Endodermal cell (in vitro differentiated cells): ENCODE measurements at regions not wholly inside any gene's neighbourhood (a gene's known extent, or its start where the extent isn't known, plus 50 kb on each side); places are given as distances from the start of the nearest gene placed in this dataset.

Experiments
- DNase-seq: peaks from one replicate; pipeline ENCODE4 v3.0.0-alpha.2; 2017
- H3K27ac ChIP-seq: 2 replicates; pipeline ENCODE4 v1.5.1; 2013; ENCODE audit warnings: mild to moderate bottlenecking, low read depth, low read length, moderate library complexity
- H3K27me3 ChIP-seq: 2 replicates; pipeline ENCODE4 v1.6.1; 2013; ENCODE audit warnings: mild to moderate bottlenecking, low read length, moderate library complexity; ENCODE audit not compliant: insufficient read depth, control insufficient read depth, poor library complexity, severe bottlenecking
- H3K36me3 ChIP-seq: 2 replicates; pipeline ENCODE4 v1.7.0; 2013; ENCODE audit warnings: mild to moderate bottlenecking, low read length, moderate library complexity; ENCODE audit not compliant: control insufficient read depth, insufficient read depth
- H3K4me1 ChIP-seq: one replicate; pipeline ENCODE4 v1.7.0; 2013; ENCODE audit warnings: low read length; ENCODE audit not compliant: control insufficient read depth, insufficient read depth
- H3K4me3 ChIP-seq: 2 replicates; pipeline ENCODE4 v1.5.1; 2013; ENCODE audit warnings: mild to moderate bottlenecking, low read length, moderate library complexity
- H3K9ac ChIP-seq: 2 replicates; pipeline ENCODE4 v1.6.1; 2013; ENCODE audit warnings: mild to moderate bottlenecking, low read length, moderate library complexity; ENCODE audit not compliant: poor library complexity, severe bottlenecking; ENCODE audit errors: extremely low read depth
- H3K9me3 ChIP-seq: 2 replicates; pipeline ENCODE4 v1.6.1; 2013; ENCODE audit warnings: mild to moderate bottlenecking, low read length, moderate library complexity; ENCODE audit not compliant: control insufficient read depth
- H3K27ac Mint-ChIP-seq: 2 replicates; pipeline ENCODE4 v1.8.0; 2020; ENCODE audit warnings: mixed read lengths
- H3K27me3 Mint-ChIP-seq: 2 replicates; pipeline ENCODE4 v1.8.0; 2021; ENCODE audit warnings: mild to moderate bottlenecking, mixed read lengths; ENCODE audit not compliant: insufficient read depth
- H3K36me3 Mint-ChIP-seq: 2 replicates; pipeline ENCODE4 v1.8.0; 2020; ENCODE audit warnings: low read depth, mixed read lengths
- H3K4me1 Mint-ChIP-seq: 2 replicates; pipeline ENCODE4 v1.8.0; 2020; ENCODE audit warnings: mixed read lengths
- H3K4me3 Mint-ChIP-seq: 2 replicates; pipeline ENCODE4 v1.8.0; 2020; ENCODE audit warnings: mild to moderate bottlenecking, moderate library complexity, mixed read lengths
- H3K9me3 Mint-ChIP-seq: 2 replicates; pipeline ENCODE4 v1.8.0; 2020; ENCODE audit warnings: mild to moderate bottlenecking, mixed read lengths
- WGBS, 2 experiments: methylation state at CpG; one replicate each; pipeline versions ENCODE4 v1.1.5 to v1.1.7; 2013; ENCODE audit warnings: missing lambda C conversion rate in 2 of 2, mixed read lengths in 1 of 2; ENCODE audit not compliant: insufficient coverage in 1 of 2, insufficient read length in 1 of 2; 5-methylcytosine and 5-hydroxymethylcytosine counted together
- TF ChIP-seq, protein P1 (sequence below): fragments of 200-600 bp; sonication (generic); conservative IDR thresholded peaks from 2 replicates; pipeline ENCODE4 v1.5.0; 2021; ENCODE audit warnings: antibody characterized with exemption, mild to moderate bottlenecking

DNA sequence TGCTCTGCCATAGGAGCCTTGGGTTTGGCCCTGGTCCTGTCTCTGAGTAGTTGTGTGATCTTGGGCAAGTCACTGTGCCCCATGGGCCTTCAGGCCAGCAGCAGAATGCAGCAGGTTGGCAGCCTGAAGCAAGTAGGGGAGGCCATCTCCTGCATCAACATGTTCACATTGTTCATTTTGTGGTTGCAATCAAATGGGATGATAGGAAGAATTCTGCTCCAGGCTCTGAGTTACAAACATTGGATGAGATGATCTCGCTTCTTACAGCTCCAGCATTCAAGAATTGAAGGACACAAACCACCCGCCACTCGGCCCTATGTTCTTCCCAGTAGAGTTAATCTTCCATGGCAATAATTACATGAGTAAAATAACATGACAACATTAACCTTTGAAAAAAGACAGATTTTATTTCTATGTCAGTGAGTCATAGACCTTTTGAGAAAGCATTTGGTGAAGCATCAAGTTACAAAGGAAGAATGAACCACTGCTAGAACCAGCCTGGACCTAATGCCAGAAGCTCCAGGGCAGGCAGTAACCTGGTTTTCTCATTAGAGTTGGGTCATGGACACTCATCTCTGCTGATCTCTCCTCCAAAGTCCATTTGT is 308.3 kb upstream of the NCAM1 start:
- H3K27me3 ChIP-seq, result no peaks in the 10 kb centered on the region
- Mint-ChIP-seq H3K4me3 (no peak overlapping the region), H3K9me3 (no peaks in the 10 kb centered on the region), H3K27me3 (peaks cover 2% of the 10 kb centered on the region), H3K36me3 (no peaks in the 10 kb centered on the region), H3K27ac (no peak overlapping the region), H3K4me1 (no peaks in the 10 kb centered on the region)
- H3K9ac ChIP-seq, result no peak overlapping the region
- no peaks in the 10 kb centered on the region for H3K9me3 ChIP-seq
- no peak overlapping the region for H3K4me3 ChIP-seq
- DNase-seq, result no peak
- TF ChIP-seq, protein P1, sequence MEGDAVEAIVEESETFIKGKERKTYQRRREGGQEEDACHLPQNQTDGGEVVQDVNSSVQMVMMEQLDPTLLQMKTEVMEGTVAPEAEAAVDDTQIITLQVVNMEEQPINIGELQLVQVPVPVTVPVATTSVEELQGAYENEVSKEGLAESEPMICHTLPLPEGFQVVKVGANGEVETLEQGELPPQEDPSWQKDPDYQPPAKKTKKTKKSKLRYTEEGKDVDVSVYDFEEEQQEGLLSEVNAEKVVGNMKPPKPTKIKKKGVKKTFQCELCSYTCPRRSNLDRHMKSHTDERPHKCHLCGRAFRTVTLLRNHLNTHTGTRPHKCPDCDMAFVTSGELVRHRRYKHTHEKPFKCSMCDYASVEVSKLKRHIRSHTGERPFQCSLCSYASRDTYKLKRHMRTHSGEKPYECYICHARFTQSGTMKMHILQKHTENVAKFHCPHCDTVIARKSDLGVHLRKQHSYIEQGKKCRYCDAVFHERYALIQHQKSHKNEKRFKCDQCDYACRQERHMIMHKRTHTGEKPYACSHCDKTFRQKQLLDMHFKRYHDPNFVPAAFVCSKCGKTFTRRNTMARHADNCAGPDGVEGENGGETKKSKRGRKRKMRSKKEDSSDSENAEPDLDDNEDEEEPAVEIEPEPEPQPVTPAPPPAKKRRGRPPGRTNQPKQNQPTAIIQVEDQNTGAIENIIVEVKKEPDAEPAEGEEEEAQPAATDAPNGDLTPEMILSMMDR, result no peak
- H3K27ac ChIP-seq, result no peak overlapping the region
- H3K36me3 ChIP-seq, result no peaks in the 10 kb centered on the region
- H3K4me1 ChIP-seq, result no peaks in the 10 kb centered on the region
- 86 to 97% methylated on average over 1 to 3 of the region's 3 CpGs for WGBS, 2 experiments

DNA sequence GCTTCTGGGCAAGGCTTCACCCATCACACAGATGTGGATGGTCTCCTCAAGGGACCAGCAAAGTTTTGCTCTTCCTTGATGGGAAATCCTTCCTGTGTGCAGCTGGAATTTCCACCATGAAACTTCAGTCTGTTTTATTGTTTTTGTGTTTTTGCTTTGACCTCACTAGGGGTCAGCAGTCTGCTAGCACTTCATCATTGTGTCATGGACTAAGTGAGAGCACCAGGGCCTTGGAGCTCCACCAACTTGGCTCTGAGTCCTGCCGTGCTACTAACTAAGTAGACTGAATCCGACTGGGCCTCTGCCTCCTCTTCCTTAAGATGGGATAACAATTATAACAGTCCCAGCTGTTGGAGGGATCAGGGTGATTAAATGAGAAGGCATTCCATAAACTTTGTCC is 305.8 kb upstream of the NCAM1 start:
- peaks cover 2% of the 10 kb centered on the region for H3K27me3 Mint-ChIP-seq
- no peaks in the 10 kb centered on the region for H3K9me3 Mint-ChIP-seq
- no peak for DNase-seq
- H3K9me3 ChIP-seq, result no peaks in the 10 kb centered on the region
- TF ChIP-seq, protein P1, result peak; percentile 17
- 92% methylated on average over 2 of the region's 2 CpGs; no CpG with 5 or more reads in 1 of the 2 experiments for WGBS, 2 experiments
- no peak overlapping the region for H3K4me3 ChIP-seq
- H3K27ac Mint-ChIP-seq, result no peak overlapping the region
- H3K9ac ChIP-seq, result no peak overlapping the region
- H3K36me3 ChIP-seq, result no peaks in the 10 kb centered on the region
- H3K27ac ChIP-seq, result no peak overlapping the region
- no peak overlapping the region for H3K4me3 Mint-ChIP-seq
- H3K4me1 Mint-ChIP-seq, result no peaks in the 10 kb centered on the region
- H3K4me1 ChIP-seq, result no peaks in the 10 kb centered on the region
- H3K36me3 Mint-ChIP-seq, result no peaks in the 10 kb centered on the region
- no peaks in the 10 kb centered on the region for H3K27me3 ChIP-seq

DNA sequence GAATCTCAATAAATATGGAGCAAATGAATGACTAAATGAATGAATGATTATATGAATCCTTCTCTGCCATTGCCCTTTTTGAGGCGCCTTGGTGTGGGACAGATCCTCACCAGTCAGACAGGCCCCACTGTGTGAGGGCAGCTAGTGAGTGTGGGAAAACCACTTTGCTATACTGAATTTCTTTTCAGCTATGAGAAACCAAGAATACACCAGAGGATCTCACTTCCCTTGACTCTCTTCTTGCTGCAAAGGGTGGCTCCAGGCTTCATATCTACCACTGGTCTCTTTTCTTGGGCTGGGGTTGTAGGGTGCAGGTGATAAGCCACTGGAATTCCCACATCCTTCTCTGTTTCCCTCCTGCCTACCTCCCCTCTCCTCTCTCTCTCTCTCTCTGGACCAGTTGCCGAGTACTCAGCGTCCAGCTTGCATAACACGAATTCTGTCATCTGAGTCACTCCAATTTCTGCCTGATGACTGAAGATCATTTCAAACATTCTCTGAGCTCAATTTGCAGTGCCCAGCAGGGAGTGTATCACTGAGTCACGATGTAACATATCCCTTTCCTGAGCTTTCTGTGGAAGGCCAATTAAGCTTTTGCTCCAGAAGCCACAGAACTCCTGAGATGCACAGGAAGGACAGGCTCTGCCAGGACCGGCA is 304.3 kb upstream of the NCAM1 start:
- Mint-ChIP-seq H3K4me1 (no peaks in the 10 kb centered on the region), H3K36me3 (no peaks in the 10 kb centered on the region), H3K9me3 (no peaks in the 10 kb centered on the region), H3K4me3 (no peak overlapping the region), H3K27me3 (peaks cover 2% of the 10 kb centered on the region), H3K27ac (no peak overlapping the region)
- Histone ChIP-seq H3K36me3 (no peaks in the 10 kb centered on the region), H3K27ac (no peak overlapping the region), H3K4me1 (no peaks in the 10 kb centered on the region), H3K27me3 (no peaks in the 10 kb centered on the region), H3K9me3 (no peaks in the 10 kb centered on the region), H3K4me3 (no peak overlapping the region), H3K9ac (no peak overlapping the region)
- WGBS, 2 experiments, result 69 to 74% methylated on average over 4 to 6 of the region's 6 CpGs
- DNase-seq, result no peak
- TF ChIP-seq, protein P1, result no peak
